GM10266 (cell line): ENCODE measurements at regions not wholly inside any gene's neighbourhood (a gene's known extent, or its start where the extent isn't known, plus 50 kb on each side); places are given as distances from the start of the nearest gene placed in this dataset.
"Not testable (repeated sequence)": the region's sequence is repeated elsewhere in the genome, so short reads cannot be mapped to it uniquely, and the experiment has no call there.

Source experiments
- DNase-seq: peaks from one replicate; pipeline ENCODE4 v3.0.0; 2012; ENCODE audit errors: extremely low spot score
- TF ChIP-seq, protein P1 (sequence below): IDR thresholded peaks from 2 replicates; pipeline ENCODE4 v1.5.1; 2012; ENCODE audit warnings: mild to moderate bottlenecking, low read depth; ENCODE audit not compliant: control insufficient read depth, insufficient read depth; ENCODE audit errors: missing control alignments

DNA sequence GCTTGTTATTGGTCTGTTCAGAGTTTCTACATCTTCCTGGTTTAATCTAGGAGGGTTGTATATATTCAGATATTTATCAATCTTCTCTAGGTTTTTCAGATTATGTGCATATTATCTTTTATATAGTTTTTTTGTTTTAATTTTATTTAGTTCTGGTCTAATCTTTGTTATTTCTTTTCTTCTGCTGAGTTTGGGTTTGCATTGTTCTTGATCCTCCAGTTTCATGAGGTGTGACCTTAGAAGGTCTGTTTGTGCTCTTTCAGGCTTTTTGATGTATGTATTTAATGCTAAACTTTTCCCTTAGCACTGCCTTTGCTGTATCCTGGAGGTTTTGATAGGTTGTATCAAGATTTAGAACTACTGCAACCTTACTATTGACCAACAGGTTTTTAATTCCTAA is 117.7 kb downstream of the VPREB1 start:
- DNase-seq, result no peak
- TF ChIP-seq, protein P1, sequence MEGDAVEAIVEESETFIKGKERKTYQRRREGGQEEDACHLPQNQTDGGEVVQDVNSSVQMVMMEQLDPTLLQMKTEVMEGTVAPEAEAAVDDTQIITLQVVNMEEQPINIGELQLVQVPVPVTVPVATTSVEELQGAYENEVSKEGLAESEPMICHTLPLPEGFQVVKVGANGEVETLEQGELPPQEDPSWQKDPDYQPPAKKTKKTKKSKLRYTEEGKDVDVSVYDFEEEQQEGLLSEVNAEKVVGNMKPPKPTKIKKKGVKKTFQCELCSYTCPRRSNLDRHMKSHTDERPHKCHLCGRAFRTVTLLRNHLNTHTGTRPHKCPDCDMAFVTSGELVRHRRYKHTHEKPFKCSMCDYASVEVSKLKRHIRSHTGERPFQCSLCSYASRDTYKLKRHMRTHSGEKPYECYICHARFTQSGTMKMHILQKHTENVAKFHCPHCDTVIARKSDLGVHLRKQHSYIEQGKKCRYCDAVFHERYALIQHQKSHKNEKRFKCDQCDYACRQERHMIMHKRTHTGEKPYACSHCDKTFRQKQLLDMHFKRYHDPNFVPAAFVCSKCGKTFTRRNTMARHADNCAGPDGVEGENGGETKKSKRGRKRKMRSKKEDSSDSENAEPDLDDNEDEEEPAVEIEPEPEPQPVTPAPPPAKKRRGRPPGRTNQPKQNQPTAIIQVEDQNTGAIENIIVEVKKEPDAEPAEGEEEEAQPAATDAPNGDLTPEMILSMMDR, result no peak

DNA sequence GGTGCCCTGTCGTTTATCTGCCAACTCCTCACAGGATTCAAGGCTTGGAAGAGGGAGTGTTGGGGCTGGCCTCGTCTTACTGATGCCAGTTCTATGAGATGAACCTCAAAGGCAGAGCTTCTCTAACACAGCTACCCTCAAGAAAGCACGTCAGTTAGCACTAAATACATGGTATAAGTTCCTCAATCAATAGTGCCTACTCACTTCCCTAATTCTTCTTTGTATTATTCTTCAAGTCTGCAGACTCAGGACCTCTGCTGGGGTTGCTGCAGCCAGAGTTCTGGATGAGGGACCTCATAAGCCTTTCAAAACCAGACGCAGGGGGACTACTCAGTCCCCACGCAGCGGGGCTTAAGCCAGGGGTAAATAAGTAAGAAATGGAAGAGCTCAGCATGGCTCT is 118.3 kb downstream of the VPREB1 start:
- no peak for DNase-seq
- TF ChIP-seq, protein P1, result no peak

DNA sequence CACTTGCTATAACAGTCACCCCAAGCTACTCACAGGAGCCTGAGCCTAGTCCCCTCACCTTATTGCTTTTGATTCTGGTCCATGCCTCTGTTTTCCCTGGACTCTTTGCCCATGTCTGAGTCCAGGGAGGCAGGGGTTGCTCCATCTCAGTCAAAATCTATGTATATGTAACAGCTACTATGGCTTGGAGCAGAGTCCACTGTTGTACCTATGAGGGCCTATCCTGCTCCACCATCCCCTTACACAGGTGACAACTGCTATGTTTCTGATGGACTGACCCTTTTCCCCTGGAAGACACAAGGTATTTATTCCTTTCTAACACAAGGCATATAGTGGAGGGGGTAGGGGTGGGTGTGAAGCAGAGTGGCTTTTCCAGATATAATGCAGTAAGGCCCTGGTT is 119.6 kb downstream of the VPREB1 start:
- TF ChIP-seq, protein P1, result no peak
- no peak for DNase-seq

DNA sequence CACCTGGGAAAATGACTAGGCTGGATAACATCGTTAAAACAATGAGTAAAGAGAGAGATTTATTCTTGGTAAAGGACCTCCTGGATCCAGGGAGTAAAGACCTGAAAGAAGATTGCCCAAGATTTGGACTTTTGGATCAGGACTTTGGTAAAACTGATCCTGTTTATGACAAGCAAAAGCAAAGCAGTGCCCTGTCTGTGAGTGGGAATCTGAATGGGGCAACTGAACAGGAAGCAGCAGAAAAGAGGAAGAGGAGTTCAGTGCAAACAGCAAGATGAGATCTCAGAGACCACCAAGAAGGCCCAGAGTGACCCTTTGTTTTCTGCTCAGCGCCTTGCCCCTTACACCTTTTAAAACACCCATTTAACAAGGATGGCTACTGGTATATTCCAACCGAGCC is 122.0 kb downstream of the VPREB1 start:
- DNase-seq, result no peak
- TF ChIP-seq, protein P1, result no peak

DNA sequence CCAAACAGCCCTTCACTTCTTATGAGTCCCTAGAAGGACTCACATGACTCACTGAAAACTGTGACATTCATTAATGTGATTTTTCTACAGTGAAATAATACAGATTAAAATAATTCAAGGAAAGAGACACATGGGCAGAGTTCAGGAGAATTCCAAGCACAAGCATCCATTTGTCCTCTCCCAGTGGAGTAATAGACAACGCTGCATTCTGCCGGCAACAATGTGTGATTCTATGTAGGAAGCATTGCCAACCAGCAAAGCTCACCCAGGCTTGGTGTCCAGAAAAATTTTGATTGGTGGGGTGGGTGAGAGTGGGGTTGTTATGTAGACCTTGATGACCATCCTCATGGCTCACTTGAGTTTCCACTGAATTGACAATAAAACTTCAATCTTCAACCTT is 123.9 kb downstream of the VPREB1 start:
- no peak for DNase-seq
- TF ChIP-seq, protein P1, result no peak

DNA sequence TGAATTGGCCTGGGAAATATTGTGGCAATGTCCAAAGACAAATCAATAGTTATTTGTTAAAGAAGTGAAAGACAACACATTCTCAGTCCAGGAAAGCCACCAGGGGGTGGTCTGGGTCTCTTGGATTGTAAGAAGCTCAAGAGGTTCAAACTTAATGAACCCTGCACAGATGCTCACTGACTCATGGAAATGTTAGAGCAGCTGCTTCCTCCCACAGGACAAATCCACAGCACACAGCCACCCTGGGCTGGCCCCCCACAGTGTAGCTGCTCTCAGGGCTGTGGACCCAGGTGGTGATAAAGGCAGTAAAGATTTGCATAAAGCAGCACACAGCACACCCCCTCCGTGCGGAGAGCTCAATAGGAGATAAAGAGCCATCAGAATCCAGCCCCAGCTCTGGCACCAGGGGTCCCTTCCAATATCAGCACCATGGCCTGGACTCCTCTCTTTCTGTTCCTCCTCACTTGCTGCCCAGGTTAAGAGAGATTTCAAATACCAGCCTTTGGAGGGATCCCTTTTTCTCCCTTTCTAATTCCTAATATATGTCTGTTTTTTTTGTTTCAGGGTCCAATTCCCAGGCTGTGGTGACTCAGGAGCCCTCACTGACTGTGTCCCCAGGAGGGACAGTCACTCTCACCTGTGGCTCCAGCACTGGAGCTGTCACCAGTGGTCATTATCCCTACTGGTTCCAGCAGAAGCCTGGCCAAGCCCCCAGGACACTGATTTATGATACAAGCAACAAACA is 124.8 kb downstream of the VPREB1 start:
- not testable (repeated sequence) for DNase-seq

DNA sequence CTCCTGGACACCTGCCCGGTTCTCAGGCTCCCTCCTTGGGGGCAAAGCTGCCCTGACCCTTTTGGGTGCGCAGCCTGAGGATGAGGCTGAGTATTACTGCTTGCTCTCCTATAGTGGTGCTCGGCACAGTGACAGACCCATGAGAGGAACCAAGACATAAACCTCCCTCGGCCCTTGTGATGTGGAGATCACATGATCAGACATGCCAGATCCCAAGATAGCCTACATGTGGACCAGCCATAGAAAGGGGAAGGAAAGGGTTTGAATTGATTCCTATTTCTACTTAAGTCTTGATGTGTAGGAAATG is 125.3 kb downstream of the VPREB1 start:
- TF ChIP-seq, protein P1, result no peak
- no peak for DNase-seq

DNA sequence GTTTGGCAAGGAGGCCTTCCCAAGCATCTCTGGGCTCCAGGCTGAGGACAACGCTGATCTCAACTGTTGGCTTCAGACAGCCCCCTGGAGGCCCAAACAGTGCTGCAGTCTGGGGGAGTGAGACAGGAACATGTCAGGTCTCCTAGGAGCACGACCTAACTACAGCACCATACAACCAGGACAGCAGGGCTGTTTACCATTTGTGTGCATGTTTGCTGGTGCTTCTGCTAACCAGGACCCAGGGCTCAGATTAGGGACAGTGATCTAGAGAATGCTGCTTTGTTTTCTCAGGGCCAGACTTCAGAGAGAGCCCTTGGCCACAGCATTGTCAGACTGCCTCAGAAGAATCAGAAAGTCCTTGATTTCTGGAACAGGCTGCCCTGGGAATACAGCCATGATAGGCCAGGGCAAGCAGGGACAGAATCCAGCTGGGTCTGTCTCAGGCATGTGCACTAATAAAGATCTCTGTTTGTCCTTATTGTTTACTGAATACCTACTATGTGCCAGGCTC is 126.5 kb downstream of the VPREB1 start:
- no peak for DNase-seq
- TF ChIP-seq, protein P1, result no peak
